ENCODE measurements at regions not wholly inside any gene's neighbourhood (a gene's known extent, or its start where the extent isn't known, plus 50 kb on each side); places are given as distances from the start of the nearest gene placed in this dataset.

DNA sequence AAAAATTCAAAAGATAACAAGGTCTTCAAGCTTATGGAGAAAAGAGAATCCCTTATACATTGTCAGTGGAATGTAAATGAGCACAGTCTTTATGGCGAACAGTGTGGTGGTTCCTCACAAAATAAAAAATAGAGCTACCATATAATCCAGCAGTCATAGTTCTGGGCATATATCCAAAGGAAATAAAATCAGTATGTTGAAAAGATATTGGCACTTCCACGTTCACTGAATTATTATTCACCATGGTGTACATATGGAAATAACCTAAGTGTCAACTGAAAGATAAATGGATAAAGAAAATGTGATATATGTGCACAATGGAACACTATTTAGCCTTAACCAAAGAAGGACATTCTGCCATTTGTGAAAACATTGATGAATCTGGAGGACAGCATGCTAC, 1161.2 kb downstream of the ROBO2 start:
- TF ChIP-seq, protein P1, sequence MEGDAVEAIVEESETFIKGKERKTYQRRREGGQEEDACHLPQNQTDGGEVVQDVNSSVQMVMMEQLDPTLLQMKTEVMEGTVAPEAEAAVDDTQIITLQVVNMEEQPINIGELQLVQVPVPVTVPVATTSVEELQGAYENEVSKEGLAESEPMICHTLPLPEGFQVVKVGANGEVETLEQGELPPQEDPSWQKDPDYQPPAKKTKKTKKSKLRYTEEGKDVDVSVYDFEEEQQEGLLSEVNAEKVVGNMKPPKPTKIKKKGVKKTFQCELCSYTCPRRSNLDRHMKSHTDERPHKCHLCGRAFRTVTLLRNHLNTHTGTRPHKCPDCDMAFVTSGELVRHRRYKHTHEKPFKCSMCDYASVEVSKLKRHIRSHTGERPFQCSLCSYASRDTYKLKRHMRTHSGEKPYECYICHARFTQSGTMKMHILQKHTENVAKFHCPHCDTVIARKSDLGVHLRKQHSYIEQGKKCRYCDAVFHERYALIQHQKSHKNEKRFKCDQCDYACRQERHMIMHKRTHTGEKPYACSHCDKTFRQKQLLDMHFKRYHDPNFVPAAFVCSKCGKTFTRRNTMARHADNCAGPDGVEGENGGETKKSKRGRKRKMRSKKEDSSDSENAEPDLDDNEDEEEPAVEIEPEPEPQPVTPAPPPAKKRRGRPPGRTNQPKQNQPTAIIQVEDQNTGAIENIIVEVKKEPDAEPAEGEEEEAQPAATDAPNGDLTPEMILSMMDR (conservative IDR thresholded peaks at IDR 0.05; ENCODE audit: low read length) = no peak
- no peak for TF ChIP-seq EZH2phosphoT487 (IDR thresholded peaks at IDR 0.05; ENCODE audit: borderline replicate concordance, low read depth, low read length)
